ENCODE measurements at regions not wholly inside any gene's neighbourhood (a gene's known extent, or its start where the extent isn't known, plus 50 kb on each side); places are given as distances from the start of the nearest gene placed in this dataset.

- Histone ChIP-seq H2BK5ac (ENCODE audit: low read depth, low read length, poor library complexity, severe bottlenecking) (no peak overlapping the region), H2AFZ (ENCODE audit: low read depth, low read length) (no peak overlapping the region), H3K4ac (ENCODE audit: low read depth in 1 of 2, low read length in 2 of 2) (no peak overlapping the region), H3K18ac (ENCODE audit: low read depth in 1 of 2, low read length in 2 of 2) (no peak overlapping the region), H2BK12ac (ENCODE audit: low read length in 2 of 2) (no peak overlapping the region), H3K9me3 (ENCODE audit: control insufficient read depth, low read length) (no peaks in the 10 kb centered on the region), H3K27me3 (ENCODE audit: control insufficient read depth in 1 of 2, insufficient read depth in 1 of 2, low read length in 2 of 2) (no peaks in the 10 kb centered on the region), H3K36me3 (ENCODE audit: control insufficient read depth in 1 of 2, insufficient read depth in 2 of 2, low read depth in 1 of 2, low read length in 2 of 2) (no peaks in the 10 kb centered on the region), H4K8ac (ENCODE audit: low read length) (no peak overlapping the region), H3K9ac (ENCODE audit: low read length) (no peak overlapping the region), H3K23ac (ENCODE audit: low read length in 2 of 2) (no peak overlapping the region), H3K79me1 (replicated peaks; ENCODE audit: low read length, poor library complexity, severe bottlenecking) (no peaks in the 10 kb centered on the region), H3K14ac (ENCODE audit: low read length in 2 of 2) (no peak overlapping the region), H3K4me3 (ENCODE audit: insufficient read depth in 1 of 2, low read depth in 1 of 2, low read length in 2 of 2) (no peak overlapping the region), H3K27ac (ENCODE audit: low read length, poor library complexity, severe bottlenecking) (no peak overlapping the region), H3K4me1 (ENCODE audit: control insufficient read depth, insufficient read depth, low read depth, low read length) (no peaks in the 10 kb centered on the region), H3K4me2 (ENCODE audit: low read length, poor library complexity, severe bottlenecking) (no peak overlapping the region), H2BK15ac (ENCODE audit: low read depth, poor library complexity, severe bottlenecking) (no peak overlapping the region), H2BK120ac (ENCODE audit: low read depth, low read length) (no peak overlapping the region), H2AK5ac (ENCODE audit: low read length, severe bottlenecking) (no peak overlapping the region), H4K91ac (ENCODE audit: low read length) (no peak overlapping the region)
- no peak for DNase-seq
- WGBS = 71% methylated on average over 5 of the region's 5 CpGs
Observed at GRCh38 chr5:17430241-17430640, 67.8 kb upstream of the TAF11L2 start.

GRCh38 chr5:17431272-17432050 lies 66.6 kb upstream of the TAF11L2 start:
- Histone ChIP-seq H2BK5ac (ENCODE audit: low read depth, low read length, poor library complexity, severe bottlenecking) (no peak overlapping the region), H2BK120ac (ENCODE audit: low read depth, low read length) (no peak overlapping the region), H3K4me2 (ENCODE audit: low read length, poor library complexity, severe bottlenecking) (no peak overlapping the region), H2AK5ac (ENCODE audit: low read length, severe bottlenecking) (no peak overlapping the region), H3K4me1 (ENCODE audit: control insufficient read depth, insufficient read depth, low read depth, low read length) (no peaks in the 10 kb centered on the region), H3K27ac (ENCODE audit: low read length, poor library complexity, severe bottlenecking) (no peak overlapping the region), H3K23ac (ENCODE audit: low read length in 2 of 2) (no peak overlapping the region), H4K8ac (ENCODE audit: low read length) (no peak overlapping the region), H3K4ac (ENCODE audit: low read depth in 1 of 2, low read length in 2 of 2) (no peak overlapping the region), H2AFZ (ENCODE audit: low read depth, low read length) (no peak overlapping the region), H3K79me1 (replicated peaks; ENCODE audit: low read length, poor library complexity, severe bottlenecking) (no peaks in the 10 kb centered on the region), H3K9ac (ENCODE audit: low read length) (no peak overlapping the region), H3K9me3 (ENCODE audit: control insufficient read depth, low read length) (no peaks in the 10 kb centered on the region), H2BK15ac (ENCODE audit: low read depth, poor library complexity, severe bottlenecking) (no peak overlapping the region), H3K36me3 (ENCODE audit: control insufficient read depth in 1 of 2, insufficient read depth in 2 of 2, low read depth in 1 of 2, low read length in 2 of 2) (no peaks in the 10 kb centered on the region), H4K91ac (ENCODE audit: low read length) (no peak overlapping the region), H2BK12ac (ENCODE audit: low read length in 2 of 2) (no peak overlapping the region), H3K27me3 (ENCODE audit: control insufficient read depth in 1 of 2, insufficient read depth in 1 of 2, low read length in 2 of 2) (no peaks in the 10 kb centered on the region), H3K14ac (ENCODE audit: low read length in 2 of 2) (no peak overlapping the region), H3K4me3 (ENCODE audit: insufficient read depth in 1 of 2, low read depth in 1 of 2, low read length in 2 of 2) (no peak overlapping the region), H3K18ac (ENCODE audit: low read depth in 1 of 2, low read length in 2 of 2) (no peak overlapping the region)
- WGBS = 91% methylated on average over 7 of the region's 8 CpGs
- DNase-seq = no peak

- Histone ChIP-seq H2BK15ac (ENCODE audit: low read depth, poor library complexity, severe bottlenecking) (no peak overlapping the region), H3K79me1 (replicated peaks; ENCODE audit: low read length, poor library complexity, severe bottlenecking) (no peaks in the 10 kb centered on the region), H2BK12ac (ENCODE audit: low read length in 2 of 2) (no peak overlapping the region), H3K9me3 (ENCODE audit: control insufficient read depth, low read length) (no peaks in the 10 kb centered on the region), H2AK5ac (ENCODE audit: low read length, severe bottlenecking) (no peak overlapping the region), H3K4me1 (ENCODE audit: control insufficient read depth, insufficient read depth, low read depth, low read length) (no peaks in the 10 kb centered on the region), H3K14ac (ENCODE audit: low read length in 2 of 2) (no peak overlapping the region), H3K27me3 (ENCODE audit: control insufficient read depth in 1 of 2, insufficient read depth in 1 of 2, low read length in 2 of 2) (no peaks in the 10 kb centered on the region), H3K4ac (ENCODE audit: low read depth in 1 of 2, low read length in 2 of 2) (no peak overlapping the region), H4K91ac (ENCODE audit: low read length) (no peak overlapping the region), H2BK120ac (ENCODE audit: low read depth, low read length) (no peak overlapping the region), H3K27ac (ENCODE audit: low read length, poor library complexity, severe bottlenecking) (no peak overlapping the region), H3K36me3 (ENCODE audit: control insufficient read depth in 1 of 2, insufficient read depth in 2 of 2, low read depth in 1 of 2, low read length in 2 of 2) (no peaks in the 10 kb centered on the region), H3K9ac (ENCODE audit: low read length) (no peak overlapping the region), H3K18ac (ENCODE audit: low read depth in 1 of 2, low read length in 2 of 2) (no peak overlapping the region), H2AFZ (ENCODE audit: low read depth, low read length) (no peak overlapping the region), H2BK5ac (ENCODE audit: low read depth, low read length, poor library complexity, severe bottlenecking) (no peak overlapping the region), H4K8ac (ENCODE audit: low read length) (no peak overlapping the region), H3K4me3 (ENCODE audit: insufficient read depth in 1 of 2, low read depth in 1 of 2, low read length in 2 of 2) (no peak overlapping the region), H3K4me2 (ENCODE audit: low read length, poor library complexity, severe bottlenecking) (no peak overlapping the region), H3K23ac (ENCODE audit: low read length in 2 of 2) (no peak overlapping the region)
- no peak for DNase-seq
- 100% methylated on average over 2 of the region's 3 CpGs for whole genome bisulfite sequencing
Observed at GRCh38 chr5:17432569-17432968, 65.5 kb upstream of the TAF11L2 start.

- DNase-seq = no peak
- Histone ChIP-seq H2BK120ac (ENCODE audit: low read depth, low read length) (no peak overlapping the region), H4K91ac (ENCODE audit: low read length) (no peak overlapping the region), H2BK12ac (ENCODE audit: low read length in 2 of 2) (no peak overlapping the region), H3K79me1 (replicated peaks; ENCODE audit: low read length, poor library complexity, severe bottlenecking) (no peaks in the 10 kb centered on the region), H3K4me2 (ENCODE audit: low read length, poor library complexity, severe bottlenecking) (no peak overlapping the region), H3K18ac (ENCODE audit: low read depth in 1 of 2, low read length in 2 of 2) (no peak overlapping the region), H3K27ac (ENCODE audit: low read length, poor library complexity, severe bottlenecking) (no peak overlapping the region), H2BK15ac (ENCODE audit: low read depth, poor library complexity, severe bottlenecking) (no peak overlapping the region), H3K4me1 (ENCODE audit: control insufficient read depth, insufficient read depth, low read depth, low read length) (no peaks in the 10 kb centered on the region), H3K9ac (ENCODE audit: low read length) (no peak overlapping the region), H3K9me3 (ENCODE audit: control insufficient read depth, low read length) (no peaks in the 10 kb centered on the region), H2AFZ (ENCODE audit: low read depth, low read length) (no peak overlapping the region), H3K23ac (ENCODE audit: low read length in 2 of 2) (no peak overlapping the region), H3K4ac (ENCODE audit: low read depth in 1 of 2, low read length in 2 of 2) (no peak overlapping the region), H4K8ac (ENCODE audit: low read length) (no peak overlapping the region), H3K4me3 (ENCODE audit: insufficient read depth in 1 of 2, low read depth in 1 of 2, low read length in 2 of 2) (no peak overlapping the region), H3K14ac (ENCODE audit: low read length in 2 of 2) (no peak overlapping the region), H2BK5ac (ENCODE audit: low read depth, low read length, poor library complexity, severe bottlenecking) (no peak overlapping the region), H3K27me3 (ENCODE audit: control insufficient read depth in 1 of 2, insufficient read depth in 1 of 2, low read length in 2 of 2) (no peaks in the 10 kb centered on the region), H2AK5ac (ENCODE audit: low read length, severe bottlenecking) (no peak overlapping the region), H3K36me3 (ENCODE audit: control insufficient read depth in 1 of 2, insufficient read depth in 2 of 2, low read depth in 1 of 2, low read length in 2 of 2) (no peaks in the 10 kb centered on the region)
- 93% methylated on average over 3 of the region's 6 CpGs for WGBS
Observed at GRCh38 chr5:17433406-17433805, 64.6 kb upstream of the TAF11L2 start.

Data from mesenchymal stem cell (in vitro differentiated cells and primary cell).